ENCODE measurements at regions not wholly inside any gene's neighbourhood (a gene's known extent, or its start where the extent isn't known, plus 50 kb on each side); places are given as distances from the start of the nearest gene placed in this dataset.

DNA sequence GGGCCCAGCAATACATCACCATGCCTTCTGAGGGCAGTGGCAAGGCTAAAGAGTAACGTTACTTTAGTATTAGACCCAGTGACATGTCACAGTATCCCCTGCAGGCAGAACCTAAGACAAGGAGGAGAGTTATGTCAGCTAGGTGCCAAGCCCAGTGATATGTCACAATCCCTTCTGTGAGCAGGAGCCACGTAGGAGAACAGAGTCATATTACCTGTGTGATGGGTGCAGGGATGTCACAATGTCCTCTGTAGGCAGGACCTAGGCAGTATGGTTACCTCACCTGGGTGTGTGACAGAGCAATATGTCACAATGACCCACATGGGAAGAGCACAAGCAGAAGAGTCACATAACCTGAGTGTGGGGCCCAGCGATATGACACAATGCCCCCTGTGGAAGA, 121.8 kb downstream of the ZNF675 start (continued):
- TF ChIP-seq, protein P1, sequence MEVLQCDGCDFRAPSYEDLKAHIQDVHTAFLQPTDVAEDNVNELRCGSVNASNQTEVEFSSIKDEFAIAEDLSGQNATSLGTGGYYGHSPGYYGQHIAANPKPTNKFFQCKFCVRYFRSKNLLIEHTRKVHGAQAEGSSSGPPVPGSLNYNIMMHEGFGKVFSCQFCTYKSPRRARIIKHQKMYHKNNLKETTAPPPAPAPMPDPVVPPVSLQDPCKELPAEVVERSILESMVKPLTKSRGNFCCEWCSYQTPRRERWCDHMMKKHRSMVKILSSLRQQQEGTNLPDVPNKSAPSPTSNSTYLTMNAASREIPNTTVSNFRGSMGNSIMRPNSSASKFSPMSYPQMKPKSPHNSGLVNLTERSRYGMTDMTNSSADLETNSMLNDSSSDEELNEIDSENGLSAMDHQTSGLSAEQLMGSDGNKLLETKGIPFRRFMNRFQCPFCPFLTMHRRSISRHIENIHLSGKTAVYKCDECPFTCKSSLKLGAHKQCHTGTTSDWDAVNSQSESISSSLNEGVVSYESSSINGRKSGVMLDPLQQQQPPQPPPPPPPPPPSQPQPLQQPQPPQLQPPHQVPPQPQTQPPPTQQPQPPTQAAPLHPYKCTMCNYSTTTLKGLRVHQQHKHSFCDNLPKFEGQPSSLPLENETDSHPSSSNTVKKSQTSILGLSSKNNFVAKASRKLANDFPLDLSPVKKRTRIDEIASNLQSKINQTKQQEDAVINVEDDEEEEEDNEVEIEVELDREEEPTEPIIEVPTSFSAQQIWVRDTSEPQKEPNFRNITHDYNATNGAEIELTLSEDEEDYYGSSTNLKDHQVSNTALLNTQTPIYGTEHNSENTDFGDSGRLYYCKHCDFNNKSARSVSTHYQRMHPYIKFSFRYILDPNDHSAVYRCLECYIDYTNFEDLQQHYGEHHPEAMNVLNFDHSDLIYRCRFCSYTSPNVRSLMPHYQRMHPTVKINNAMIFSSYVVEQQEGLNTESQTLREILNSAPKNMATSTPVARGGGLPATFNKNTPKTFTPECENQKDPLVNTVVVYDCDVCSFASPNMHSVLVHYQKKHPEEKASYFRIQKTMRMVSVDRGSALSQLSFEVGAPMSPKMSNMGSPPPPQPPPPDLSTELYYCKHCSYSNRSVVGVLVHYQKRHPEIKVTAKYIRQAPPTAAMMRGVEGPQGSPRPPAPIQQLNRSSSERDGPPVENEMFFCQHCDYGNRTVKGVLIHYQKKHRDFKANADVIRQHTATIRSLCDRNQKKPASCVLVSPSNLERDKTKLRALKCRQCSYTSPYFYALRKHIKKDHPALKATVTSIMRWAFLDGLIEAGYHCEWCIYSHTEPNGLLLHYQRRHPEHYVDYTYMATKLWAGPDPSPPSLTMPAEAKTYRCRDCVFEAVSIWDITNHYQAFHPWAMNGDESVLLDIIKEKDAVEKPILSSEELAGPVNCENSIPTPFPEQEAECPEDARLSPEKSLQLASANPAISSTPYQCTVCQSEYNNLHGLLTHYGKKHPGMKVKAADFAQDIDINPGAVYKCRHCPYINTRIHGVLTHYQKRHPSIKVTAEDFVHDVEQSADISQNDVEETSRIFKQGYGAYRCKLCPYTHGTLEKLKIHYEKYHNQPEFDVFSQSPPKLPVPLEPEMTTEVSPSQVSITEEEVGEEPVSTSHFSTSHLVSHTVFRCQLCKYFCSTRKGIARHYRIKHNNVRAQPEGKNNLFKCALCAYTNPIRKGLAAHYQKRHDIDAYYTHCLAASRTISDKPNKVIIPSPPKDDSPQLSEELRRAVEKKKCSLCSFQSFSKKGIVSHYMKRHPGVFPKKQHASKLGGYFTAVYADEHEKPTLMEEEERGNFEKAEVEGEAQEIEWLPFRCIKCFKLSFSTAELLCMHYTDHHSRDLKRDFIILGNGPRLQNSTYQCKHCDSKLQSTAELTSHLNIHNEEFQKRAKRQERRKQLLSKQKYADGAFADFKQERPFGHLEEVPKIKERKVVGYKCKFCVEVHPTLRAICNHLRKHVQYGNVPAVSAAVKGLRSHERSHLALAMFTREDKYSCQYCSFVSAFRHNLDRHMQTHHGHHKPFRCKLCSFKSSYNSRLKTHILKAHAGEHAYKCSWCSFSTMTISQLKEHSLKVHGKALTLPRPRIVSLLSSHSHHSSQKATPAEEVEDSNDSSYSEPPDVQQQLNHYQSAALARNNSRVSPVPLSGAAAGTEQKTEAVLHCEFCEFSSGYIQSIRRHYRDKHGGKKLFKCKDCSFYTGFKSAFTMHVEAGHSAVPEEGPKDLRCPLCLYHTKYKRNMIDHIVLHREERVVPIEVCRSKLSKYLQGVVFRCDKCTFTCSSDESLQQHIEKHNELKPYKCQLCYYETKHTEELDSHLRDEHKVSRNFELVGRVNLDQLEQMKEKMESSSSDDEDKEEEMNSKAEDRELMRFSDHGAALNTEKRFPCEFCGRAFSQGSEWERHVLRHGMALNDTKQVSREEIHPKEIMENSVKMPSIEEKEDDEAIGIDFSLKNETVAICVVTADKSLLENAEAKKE (CRISPR knock-in tag; IDR thresholded peaks at IDR 0.05) = no peak
- TF ChIP-seq ZNF114 (CRISPR knock-in tag; IDR thresholded peaks at IDR 0.05) = no peak

GRCh38 chr19:23563326-23563725, 123.7 kb downstream of the ZNF675 start:
- H3K4me2 ChIP-seq = no peak overlapping the region
- ATAC-seq (no peak), DNase-seq (ENCODE audit: low spot score) (no peak)
- H3K4me3 ChIP-seq = no peak overlapping the region
- no peaks in the 10 kb centered on the region for H3K9me2 ChIP-seq (ENCODE audit: insufficient read depth)
- no peaks in the 10 kb centered on the region for H3K27me3 ChIP-seq (ENCODE audit: insufficient read depth)
- no peaks in the 10 kb centered on the region for H3K36me3 ChIP-seq (ENCODE audit: insufficient read depth)
- H3K4me1 Mint-ChIP-seq = no peaks in the 10 kb centered on the region
- peaks cover 4% of the 10 kb centered on the region for H3K27me3 Mint-ChIP-seq (ENCODE audit: insufficient read depth, low read depth, poor library complexity)
- H3K27ac Mint-ChIP-seq = no peak overlapping the region
- H3K9me3 Mint-ChIP-seq = peaks cover 99% of the 10 kb centered on the region
- H3K27ac ChIP-seq (ENCODE audit: low read depth) = no peak overlapping the region
- H3K4me3 Mint-ChIP-seq = no peak overlapping the region
- H4K20me1 ChIP-seq (replicated peaks; ENCODE audit: insufficient read depth) = no peaks in the 10 kb centered on the region
- peaks cover 30% of the 10 kb centered on the region for H3K36me3 Mint-ChIP-seq (ENCODE audit: low read depth)
- H2AFZ ChIP-seq = no peak overlapping the region
- H3F3A ChIP-seq (replicated peaks; ENCODE audit: low read depth) = no peaks in the 10 kb centered on the region
- no peaks in the 10 kb centered on the region for H3K4me1 ChIP-seq (ENCODE audit: insufficient read depth)
- no peaks in the 10 kb centered on the region for H3K79me2 ChIP-seq (replicated peaks; ENCODE audit: insufficient read depth)
- no peak for TF ChIP-seq EZH2 (IDR thresholded peaks at IDR 0.05; ENCODE audit: low read depth, unreplicated experiment)
- TF ChIP-seq JUNB (IDR thresholded peaks at IDR 0.05; ENCODE audit: unreplicated experiment) = no peak
- TF ChIP-seq POLR2AphosphoS5 (IDR thresholded peaks at IDR 0.05; ENCODE audit: low read depth) = no peak
- TF ChIP-seq ZNF331 (CRISPR knock-in tag; IDR thresholded peaks at IDR 0.05; ENCODE audit: low read depth) = no peak
- TF ChIP-seq EZH2phosphoT487 (IDR thresholded peaks at IDR 0.05; ENCODE audit: unreplicated experiment) = no peak
- TF ChIP-seq, protein P1 (CRISPR knock-in tag; IDR thresholded peaks at IDR 0.05) = no peak
- TF ChIP-seq CTCF (conservative IDR thresholded peaks at IDR 0.05; ENCODE audit: low read depth in 2 of 2) = no peak
- no peak for TF ChIP-seq CREB1 (CRISPR knock-in tag; IDR thresholded peaks at IDR 0.05; ENCODE audit: low read depth)
- TF ChIP-seq ZNF114 (CRISPR knock-in tag; IDR thresholded peaks at IDR 0.05) = no peak
